SW480 (cell line): ENCODE measurements at regions not wholly inside any gene's neighbourhood (a gene's known extent, or its start where the extent isn't known, plus 50 kb on each side); places are given as distances from the start of the nearest gene placed in this dataset.

Source experiments
- DNase-seq: peaks from one replicate; pipeline ENCODE4 v3.0.0-alpha.2; 2016; ENCODE audit warnings: low spot score

GRCh38 chr4:13047591-13047990 is 436.5 kb downstream of the RAB28 start:
- no peak for DNase-seq

DNA sequence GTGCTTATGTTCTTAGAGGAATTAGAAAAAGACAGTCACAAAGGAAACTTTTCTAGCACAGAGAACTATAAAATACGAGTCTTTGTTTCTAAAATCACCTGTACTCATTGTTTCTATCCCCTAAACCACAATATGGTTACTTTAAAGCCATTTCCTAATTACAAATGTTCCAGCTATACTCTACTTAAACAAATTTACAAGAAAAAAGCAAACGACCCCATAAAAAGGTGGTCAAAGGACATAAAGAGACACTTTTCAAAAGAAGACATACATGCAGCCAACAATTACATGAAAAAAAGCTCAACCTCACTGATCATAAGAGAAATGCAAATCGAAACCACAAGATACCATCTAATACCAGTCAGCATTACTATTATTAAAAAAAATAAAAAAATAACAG is 447.3 kb downstream of the RAB28 start:
- DNase-seq = no peak

GRCh38 chr4:13032936-13033335 is 451.2 kb downstream of the RAB28 start:
- no peak for DNase-seq

DNA sequence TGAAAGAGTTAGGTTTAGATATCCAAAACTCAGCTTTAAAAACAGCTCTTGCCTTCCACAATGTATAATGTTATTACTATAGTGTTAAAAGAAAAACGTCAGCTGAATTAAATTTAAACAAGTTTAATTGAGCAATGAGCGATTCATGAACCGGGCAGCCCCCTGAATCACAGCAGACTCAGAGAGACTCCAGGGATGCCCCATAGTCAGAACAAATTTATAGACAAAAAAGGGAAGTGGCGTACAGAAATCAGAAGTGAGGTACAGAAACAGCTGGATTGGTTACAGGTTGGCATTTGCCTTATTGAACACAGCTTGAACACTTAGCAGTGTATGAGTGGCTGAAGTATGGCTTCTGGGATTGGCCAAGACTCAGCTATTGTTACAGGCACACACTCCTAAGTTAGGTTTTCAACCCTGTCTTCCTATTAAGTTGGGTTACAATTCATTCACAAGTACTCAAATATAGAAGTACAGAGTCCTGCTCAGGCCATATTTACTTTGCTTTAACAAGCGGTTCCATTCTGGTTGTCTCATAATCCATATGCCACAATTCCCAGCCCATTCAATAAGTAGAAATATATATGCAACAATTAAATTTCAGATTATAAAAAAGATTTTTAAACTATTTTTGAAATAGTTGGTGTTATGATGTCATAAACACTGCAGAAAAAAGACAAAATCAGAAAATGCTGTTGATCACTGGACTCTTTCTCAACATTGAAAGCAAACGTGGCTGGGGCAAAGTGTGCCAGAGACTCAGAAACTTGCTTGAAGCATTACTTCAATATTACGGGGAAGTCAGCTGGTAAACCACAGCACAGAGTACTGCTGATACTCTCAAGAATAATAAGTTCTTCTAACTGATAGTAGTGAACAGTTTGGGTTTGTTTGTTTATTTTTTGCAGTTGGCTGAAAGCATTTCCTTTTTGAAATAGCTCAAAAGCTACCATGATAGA is 459.7 kb downstream of the RAB28 start:
- no peak for DNase-seq

DNA sequence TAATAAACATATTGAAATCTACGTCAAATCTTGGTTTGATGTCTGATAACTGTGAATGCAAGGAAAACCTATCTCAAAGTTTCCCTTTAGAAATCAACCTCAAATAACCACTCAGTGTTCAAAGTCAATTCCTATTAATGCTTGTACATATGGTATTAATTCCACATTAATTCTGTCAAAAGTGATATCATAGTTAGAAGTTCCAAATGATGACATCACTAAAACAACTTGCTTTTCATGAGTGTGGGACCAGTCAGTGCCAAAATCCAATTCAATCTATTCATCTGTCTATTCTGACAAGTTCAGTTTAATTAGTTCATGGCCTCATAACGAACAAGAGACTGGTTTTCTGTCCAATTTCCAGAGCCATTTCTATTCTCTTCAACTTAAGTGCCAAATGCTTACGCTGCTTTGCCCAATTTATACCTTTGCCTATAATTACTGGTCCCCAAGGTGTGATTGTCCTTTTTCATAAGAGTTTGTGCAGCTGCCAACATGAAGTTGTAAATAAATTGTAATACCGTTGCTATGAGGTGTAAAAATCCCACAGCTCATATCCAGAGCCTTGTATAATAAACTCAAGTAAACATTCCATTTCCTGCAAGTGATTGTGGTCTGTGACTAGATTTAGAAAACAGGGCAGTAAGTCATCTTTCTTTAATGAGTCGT is 476.2 kb downstream of the RAB28 start:
- no peak for DNase-seq

DNA sequence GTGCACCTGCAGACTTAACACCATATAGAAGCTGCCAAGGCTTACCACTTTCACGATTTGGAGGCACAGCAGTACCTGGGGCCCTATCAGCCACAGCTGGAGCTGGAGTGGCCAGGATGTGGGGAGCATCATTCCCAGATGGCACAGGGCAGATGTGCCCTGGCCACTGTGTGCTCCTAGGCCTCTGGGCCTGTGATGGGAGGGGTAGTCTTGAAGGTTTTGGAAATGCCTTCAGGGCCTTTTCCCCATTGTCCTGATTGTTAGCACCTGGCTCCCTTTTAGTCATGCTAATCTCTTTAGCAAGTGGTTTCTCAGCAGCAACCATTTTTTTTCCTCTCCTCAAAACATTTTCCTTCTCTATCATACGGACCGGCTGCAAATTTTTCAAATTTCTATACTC is 490.2 kb downstream of the RAB28 start:
- no peak for DNase-seq

- DNase-seq = no peak
Measured at GRCh38 chr4:12987284-12987683, 496.9 kb downstream of the RAB28 start.

DNA sequence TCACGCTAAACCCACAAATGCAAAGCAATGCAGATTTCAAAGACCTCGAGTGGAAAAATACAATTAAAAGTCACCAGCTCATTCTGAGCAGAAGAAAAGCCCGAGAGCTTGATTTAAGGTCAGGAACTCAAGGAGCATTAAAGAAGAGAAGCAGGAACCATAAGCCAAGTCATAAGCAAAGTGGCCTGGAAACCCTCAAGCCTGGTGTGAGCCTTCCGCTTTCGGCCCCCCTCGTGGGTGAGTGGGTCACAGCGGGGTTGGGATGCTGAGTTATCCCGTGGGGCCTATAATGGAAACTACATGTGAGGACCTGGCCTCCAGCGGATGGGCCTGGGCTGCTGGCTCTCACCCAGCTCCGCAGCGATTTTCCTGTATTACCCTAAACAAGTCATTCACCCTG is 504.3 kb downstream of the RAB28 start:
- DNase-seq = no peak

DNA sequence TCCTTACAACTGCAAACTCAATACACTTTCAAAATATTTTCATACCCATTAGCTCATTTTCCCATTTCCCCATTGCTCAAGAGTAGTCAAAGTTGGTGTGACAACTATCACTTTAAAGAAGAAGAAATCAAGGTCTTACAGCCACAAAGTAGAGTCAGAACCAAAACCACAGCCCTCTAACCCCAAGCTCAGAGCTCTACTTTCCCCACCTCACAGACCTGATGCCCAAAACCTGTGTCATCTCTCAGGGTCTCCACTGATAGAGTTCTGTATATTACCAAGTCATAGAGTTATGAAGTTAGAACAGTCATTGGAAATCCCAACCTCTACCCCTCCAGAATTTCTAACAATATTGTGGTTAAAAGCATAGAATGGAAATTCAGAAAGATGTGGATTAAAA is 505.8 kb downstream of the RAB28 start:
- no peak for DNase-seq

- DNase-seq = no peak
Measured at GRCh38 chr4:12975511-12975910, 508.6 kb downstream of the RAB28 start.

GRCh38 chr4:12973522-12973921 is 510.6 kb downstream of the RAB28 start:
- no peak for DNase-seq

DNA sequence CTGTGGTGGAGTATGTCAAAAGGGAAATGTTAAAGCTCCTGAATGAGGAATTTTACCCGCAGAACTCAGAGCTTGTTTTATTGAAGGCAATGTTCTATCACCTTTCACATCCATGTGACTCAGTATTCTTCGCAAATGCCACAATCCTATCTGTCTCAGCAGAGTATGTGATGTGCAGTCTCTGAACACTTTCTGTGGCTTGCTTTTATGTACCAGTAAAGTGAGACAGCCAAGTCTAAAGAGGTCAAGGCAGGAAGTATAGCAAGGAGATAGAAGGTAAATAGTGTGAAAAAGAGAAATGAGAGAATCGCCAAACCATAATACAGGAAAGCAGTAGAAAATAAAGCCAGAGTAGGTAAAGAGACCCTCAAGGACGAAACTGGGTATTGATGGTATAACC is 515.8 kb downstream of the RAB28 start:
- no peak for DNase-seq

DNA sequence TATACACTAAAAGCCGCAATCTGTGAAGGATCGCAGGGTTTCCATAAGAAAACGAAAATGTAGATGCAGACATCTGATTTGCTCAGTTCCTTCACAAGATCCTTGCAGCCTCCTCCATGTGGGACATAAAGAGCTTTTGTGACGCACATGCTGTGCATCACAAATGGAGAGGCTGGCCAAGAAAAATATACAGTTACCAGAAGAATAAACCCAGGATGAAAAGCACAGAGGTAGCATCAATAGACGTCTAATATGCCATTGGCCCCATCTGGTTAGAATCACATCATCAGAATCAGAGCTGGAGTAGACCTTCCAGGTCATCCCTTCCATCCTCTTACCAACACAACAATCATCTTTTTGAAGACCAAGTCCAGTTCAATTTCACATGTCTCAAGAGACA is 517.4 kb downstream of the RAB28 start:
- no peak for DNase-seq

- no peak for DNase-seq
Measured at GRCh38 chr4:12965334-12965733, 518.8 kb downstream of the RAB28 start.

DNA sequence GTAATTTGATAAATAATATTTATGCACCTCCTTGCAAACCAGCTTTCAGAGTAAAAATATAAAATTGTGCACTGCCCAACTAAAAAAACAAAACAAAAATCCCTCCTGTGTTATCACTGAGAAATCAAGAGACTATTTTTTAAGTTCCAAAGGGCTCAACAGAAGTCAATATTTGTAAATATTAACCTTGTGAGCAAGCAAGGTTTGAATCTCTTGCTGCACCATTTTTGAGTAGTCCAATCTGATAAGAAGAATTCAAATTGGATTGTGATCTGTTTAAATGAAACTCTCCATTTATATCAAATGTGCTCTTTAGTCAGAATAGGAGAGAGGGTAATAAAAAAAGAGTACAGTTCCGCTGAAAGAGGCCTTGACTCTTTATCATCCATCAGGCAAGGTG is 520.2 kb downstream of the RAB28 start:
- no peak for DNase-seq

DNA sequence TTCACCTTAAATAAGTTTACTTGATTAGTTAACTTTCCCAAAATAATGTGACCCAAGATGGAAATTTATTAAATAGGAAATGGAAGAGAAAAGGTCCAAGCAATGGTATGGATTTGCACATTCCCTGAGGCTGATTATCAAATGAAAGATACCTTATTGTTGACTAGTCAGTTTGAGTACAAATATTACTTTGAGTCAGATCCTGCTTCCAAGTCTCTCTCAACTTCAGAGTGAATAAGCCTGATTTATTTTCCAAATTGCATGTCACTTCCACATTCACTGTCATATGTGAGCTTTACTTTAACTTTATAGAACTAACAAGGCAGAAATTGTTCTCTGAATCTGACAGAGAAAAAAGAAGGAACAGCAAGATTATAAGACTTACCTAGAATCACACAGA is 520.8 kb downstream of the RAB28 start:
- no peak for DNase-seq

GRCh38 chr4:12961713-12962112 is 522.4 kb downstream of the RAB28 start:
- DNase-seq = no peak

DNA sequence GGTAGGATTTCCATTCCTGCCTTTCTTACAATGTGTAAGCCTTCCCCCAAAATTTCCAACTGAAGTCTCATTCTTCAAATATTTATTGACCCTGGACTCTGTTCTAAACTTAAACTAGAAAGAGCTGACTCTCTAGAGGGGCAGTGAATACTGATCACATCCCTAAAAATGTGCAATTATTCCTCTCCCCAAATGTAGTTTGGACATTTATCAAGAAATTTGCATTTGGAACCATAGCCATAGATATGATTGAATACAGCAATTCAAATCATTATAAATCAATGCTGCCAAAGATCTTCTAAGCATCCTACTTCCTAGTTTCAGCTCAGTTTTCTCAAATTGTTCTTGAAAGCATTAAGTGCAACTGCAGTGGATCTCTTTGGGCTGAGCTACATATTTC is 525.7 kb downstream of the RAB28 start:
- no peak for DNase-seq

DNA sequence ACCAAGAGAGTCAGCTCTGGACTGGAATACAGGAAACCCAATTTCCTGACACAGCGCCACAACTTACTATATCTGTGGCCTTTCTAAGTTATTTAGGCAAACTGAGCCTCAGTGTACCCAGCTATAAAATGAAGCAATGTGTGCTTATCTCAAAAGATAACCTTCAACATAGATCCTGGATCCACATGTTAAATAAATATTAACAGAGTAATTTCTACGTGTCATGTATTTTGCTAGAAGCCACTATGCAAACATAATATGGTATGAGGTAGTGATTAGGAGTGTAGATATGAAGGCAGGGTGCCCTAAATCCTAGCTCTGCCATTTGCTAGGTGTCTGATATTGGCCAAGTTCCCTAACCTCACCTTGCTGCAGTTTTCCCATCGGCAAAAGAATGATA is 527.0 kb downstream of the RAB28 start:
- no peak for DNase-seq

DNA sequence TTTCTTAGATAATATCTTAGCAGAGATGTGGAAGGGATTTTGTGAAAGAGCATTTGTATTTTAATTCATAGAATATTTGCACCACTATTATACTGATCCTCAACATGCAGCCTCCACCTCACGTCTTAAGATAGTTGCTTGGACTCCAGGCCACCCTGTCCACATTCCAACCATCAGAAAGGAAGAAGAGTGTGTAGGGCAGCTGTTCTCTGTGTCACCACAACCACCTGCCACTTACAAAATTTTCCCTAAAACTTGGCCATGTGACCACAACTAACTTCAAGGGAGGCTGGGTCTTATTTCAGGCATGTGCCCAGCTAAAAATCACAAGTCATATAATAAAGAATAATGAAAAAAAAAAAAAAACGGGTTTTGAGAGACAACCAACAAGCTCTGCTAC is 528.1 kb downstream of the RAB28 start:
- no peak for DNase-seq

DNA sequence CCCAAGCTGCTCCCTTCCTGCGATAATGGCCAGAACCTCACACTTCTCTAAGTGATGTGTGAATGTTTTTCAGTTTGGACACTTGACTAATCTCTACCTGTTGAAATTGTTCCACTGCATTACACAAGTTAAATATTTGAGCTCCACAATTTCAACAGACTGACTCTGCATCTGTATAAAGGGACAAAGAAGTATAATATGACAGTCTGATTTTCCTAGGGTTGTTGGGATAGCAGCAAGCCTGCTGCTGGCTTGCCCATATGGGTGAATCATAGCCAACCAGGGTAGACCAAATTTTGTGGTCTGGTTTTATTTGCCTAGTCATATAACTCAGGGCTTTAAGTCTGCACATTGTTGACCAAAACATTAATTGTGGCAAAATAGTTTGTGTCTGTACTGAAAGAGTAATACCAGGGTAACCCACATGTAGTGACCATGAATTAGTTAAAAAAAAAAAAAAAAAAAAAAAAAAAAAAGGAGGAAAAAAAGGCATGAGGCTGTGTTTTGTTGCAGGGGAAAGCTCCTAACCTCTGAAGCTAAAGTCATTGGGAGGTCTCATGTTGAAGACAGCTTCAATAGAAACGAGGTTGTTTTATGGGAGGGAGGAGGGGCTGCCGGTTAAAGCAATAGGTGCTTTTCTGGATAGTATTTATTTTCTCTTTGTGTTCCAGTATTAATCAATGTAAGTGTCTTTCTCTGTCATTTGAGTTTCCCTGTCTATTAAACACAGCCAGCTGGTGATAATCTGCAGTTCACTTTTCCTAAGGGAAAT is 534.2 kb downstream of the RAB28 start:
- DNase-seq = peak; percentile 22

- DNase-seq = no peak
Measured at GRCh38 chr4:12943069-12943468, 541.1 kb downstream of the RAB28 start.

- DNase-seq = no peak
Measured at GRCh38 chr4:12933760-12934221, 550.3 kb downstream of the RAB28 start.
